Central memory CD8-positive, alpha-beta T cell (primary cell): ENCODE measurements at regions not wholly inside any gene's neighbourhood (a gene's known extent, or its start where the extent isn't known, plus 50 kb on each side); places are given as distances from the start of the nearest gene placed in this dataset.

ENCODE experiments used
- ATAC-seq: fragments of 150-1000 bp; cut with Tn5 transposase; replicated peaks from 2 replicates; pipeline ENCODE4 v1.10.0; 2022; ENCODE audit warnings: mild to moderate bottlenecking, moderate FRiP score, moderate number of reproducible peaks; ENCODE audit not compliant: poor library complexity, severe bottlenecking; ENCODE audit errors: extremely low read depth
- DNase-seq, 2 donors: peaks; one replicate each; pipeline ENCODE4 v3.0.0; 2021; ENCODE audit warnings: low spot score in 2 of 2
- H3K27ac Mint-ChIP-seq: one replicate; pipeline ENCODE4 v1.8.0; 2022; ENCODE audit warnings: low read depth, mild to moderate bottlenecking, moderate library complexity, mixed read lengths
- H3K27me3 Mint-ChIP-seq: one replicate; pipeline ENCODE4 v1.8.0; 2022; ENCODE audit warnings: mixed read lengths
- H3K36me3 Mint-ChIP-seq: one replicate; pipeline ENCODE4 v1.8.0; 2022; ENCODE audit warnings: mild to moderate bottlenecking, moderate library complexity, mixed read lengths; ENCODE audit not compliant: insufficient read depth
- H3K4me1 Mint-ChIP-seq: one replicate; pipeline ENCODE4 v1.8.0; 2022; ENCODE audit warnings: mixed read lengths
- H3K4me3 Mint-ChIP-seq: one replicate; pipeline ENCODE4 v1.8.0; 2022; ENCODE audit warnings: mild to moderate bottlenecking, moderate library complexity, mixed read lengths
- H3K9me3 Mint-ChIP-seq: one replicate; pipeline ENCODE4 v1.8.0; 2022; ENCODE audit warnings: mixed read lengths

DNA sequence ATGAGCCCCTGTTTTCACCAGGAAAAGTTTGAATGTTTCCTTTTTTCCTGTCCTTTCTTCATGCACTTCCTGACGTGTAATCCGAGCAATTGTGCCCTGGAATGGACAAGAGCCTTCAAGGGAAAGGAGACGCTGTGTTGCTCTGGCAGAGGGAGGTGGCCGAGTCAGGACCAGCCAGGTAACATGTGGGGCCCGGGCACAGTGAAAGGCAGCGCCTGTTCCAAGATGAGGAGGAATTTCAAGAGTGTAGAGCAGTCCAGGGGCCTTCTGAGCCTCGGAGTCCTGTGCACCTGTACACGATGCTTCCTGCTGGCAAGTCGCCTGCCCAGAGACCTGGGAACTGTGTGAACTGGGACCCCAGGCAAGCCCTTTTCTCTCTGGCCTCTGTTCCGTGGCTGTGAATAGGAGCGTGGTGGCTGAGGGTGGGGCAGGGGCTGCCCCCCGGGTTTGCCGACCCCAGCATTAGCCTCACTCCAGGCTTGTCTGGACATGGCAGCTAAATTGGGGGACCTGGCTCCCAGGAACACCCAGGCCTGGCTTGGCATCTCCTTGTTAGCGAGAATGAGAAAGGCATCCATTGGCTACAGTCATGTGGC lies 92.0 kb downstream of the MYEOV start:
- Mint-ChIP-seq H3K4me1 (no peaks in the 10 kb centered on the region), H3K36me3 (no peaks in the 10 kb centered on the region), H3K4me3 (no peak overlapping the region), H3K9me3 (peaks cover 23% of the 10 kb centered on the region), H3K27me3 (peaks cover 5% of the 10 kb centered on the region), H3K27ac (no peak overlapping the region)
- DNase-seq (no peak), ATAC-seq (no peak)

DNA sequence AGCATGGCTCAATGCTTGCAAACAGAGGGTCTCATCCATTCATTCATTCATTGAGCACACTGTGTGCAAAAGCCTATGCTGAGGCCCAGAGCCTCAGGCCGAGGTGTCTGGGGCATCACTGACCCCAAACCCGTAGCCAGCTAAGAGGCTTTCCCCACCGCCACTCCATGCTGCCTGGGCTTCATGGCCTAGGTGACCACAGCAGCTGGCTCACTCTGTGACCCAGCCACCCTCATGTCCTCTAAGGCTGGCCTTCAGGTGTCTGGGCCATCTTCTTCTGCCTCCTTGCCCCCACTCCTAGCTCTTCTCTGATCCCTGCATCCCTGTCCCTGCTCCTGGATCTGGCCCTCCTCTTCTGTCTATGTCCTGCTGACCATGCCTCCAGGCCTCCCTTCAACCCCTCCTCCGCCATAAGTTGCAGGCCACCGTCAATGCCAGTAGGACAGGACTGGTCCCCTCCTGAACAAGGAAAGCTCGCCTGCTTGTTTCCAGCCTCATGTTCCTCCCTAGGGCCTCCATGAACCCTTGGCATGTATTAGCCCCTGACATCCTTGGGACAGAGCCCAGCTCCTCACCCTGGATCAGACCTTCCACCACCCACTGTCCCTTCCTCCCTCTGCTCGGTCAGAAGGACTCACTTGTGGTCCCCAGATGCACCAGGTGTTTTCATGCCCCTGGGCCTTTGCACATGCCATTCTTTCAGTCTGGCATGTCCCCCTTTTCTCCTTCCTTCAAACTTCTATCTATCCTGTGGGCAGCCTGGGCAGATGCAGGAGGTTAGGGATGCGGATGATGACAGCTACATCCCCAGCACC lies 92.8 kb downstream of the MYEOV start:
- Mint-ChIP-seq H3K4me1 (no peaks in the 10 kb centered on the region), H3K4me3 (no peak overlapping the region), H3K9me3 (peaks cover 23% of the 10 kb centered on the region), H3K27ac (no peak overlapping the region), H3K27me3 (peaks cover 10% of the 10 kb centered on the region), H3K36me3 (no peaks in the 10 kb centered on the region)
- DNase-seq (no peak), ATAC-seq (no peak)

DNA sequence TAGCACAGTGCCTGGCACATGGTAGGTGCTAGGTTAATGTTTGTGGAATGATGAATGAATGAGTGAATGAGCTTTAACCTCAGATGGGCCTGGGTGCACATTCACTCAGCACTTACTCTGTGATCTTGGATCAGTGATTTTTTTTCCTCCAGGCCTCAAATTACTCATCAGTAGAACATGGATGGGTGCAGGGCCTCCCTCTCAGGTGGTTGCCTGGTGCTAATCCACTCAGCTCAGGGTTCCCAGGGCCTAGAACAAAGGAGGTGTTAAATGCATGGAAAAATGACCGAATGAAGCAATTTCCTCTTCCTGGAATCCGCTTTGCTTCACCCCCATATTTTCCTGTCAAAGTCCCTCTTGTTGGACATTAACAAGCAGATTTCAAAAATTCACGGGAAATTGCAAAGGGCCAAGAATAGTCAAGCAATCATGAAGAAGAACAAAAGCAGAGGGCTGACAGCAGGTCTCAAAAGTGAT lies 93.5 kb downstream of the MYEOV start:
- Mint-ChIP-seq H3K36me3 (no peaks in the 10 kb centered on the region), H3K4me3 (no peak overlapping the region), H3K4me1 (no peaks in the 10 kb centered on the region), H3K27ac (no peak overlapping the region), H3K9me3 (peaks cover 23% of the 10 kb centered on the region), H3K27me3 (peaks cover 10% of the 10 kb centered on the region)
- ATAC-seq = no peak
- DNase-seq = no peak

DNA sequence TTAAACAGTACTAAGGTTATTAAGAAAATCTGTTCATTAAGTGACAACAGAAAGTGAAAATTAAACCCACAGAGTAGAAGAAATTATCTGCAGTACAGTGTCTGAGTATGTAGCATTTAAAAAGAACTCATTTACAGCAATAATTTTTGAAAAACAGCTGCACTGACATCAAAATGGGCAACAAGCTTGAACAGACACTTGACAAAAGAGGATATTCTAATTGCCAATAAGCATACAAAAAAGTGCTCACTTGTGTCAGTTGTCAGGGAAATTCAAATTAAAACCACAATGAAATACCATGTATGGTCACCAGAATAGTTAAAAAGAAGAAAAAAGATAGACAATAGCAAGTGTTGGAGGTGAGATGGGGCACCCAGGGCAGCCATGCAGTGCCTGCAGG lies 93.3 kb upstream of the LINC01488 start:
- Mint-ChIP-seq H3K4me1 (no peaks in the 10 kb centered on the region), H3K27me3 (peaks cover 18% of the 10 kb centered on the region), H3K4me3 (no peak overlapping the region), H3K27ac (no peak overlapping the region), H3K9me3 (peaks cover 23% of the 10 kb centered on the region), H3K36me3 (no peaks in the 10 kb centered on the region)
- DNase-seq (no peak), ATAC-seq (no peak)

DNA sequence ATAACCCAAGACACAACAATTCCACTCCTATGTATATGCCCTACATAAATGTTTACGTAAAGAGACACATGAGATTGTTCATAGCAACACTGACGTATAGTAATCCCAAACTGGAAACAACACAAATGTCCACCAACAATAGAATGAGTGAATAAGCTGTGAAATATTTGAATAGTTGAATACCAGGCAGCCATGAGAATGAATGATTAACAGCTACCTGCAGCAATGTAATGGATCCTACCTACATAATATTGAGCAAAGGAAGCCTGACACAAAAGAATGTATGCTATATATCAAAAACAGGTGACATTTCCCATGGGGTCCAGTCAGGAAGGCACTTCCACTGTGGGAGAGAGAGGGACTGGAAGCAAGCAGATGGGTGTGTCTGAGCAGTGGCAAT lies 92.8 kb upstream of the LINC01488 start:
- H3K36me3 Mint-ChIP-seq = no peaks in the 10 kb centered on the region
- no peak overlapping the region for H3K4me3 Mint-ChIP-seq
- H3K27me3 Mint-ChIP-seq = peaks cover 19% of the 10 kb centered on the region
- DNase-seq = no peak
- H3K9me3 Mint-ChIP-seq = peaks cover 23% of the 10 kb centered on the region
- no peaks in the 10 kb centered on the region for H3K4me1 Mint-ChIP-seq
- no peak overlapping the region for H3K27ac Mint-ChIP-seq
- no peak for ATAC-seq

DNA sequence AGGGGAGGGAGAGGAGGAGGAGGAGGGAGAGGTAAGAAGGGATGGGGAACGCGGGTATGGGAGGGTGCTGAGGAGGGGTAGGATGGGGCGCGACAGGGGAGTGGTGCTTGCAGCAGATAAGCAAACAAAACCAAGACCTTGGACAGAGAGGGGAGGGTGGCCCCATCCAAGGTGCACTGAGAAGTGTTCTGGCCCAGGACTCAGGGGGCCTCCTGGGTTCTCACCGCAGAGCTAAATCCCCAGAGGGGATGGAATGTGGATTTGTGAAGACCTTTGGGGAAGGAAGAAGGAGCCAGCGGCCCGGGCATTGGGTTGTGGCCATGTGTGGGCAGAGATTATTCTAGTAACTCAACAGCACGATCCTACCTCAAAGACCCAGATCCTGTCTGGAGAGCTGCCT lies 90.9 kb upstream of the LINC01488 start:
- H3K9me3 Mint-ChIP-seq = peaks cover 23% of the 10 kb centered on the region
- H3K27me3 Mint-ChIP-seq = peaks cover 19% of the 10 kb centered on the region
- DNase-seq (no peak), ATAC-seq (no peak)
- no peaks in the 10 kb centered on the region for H3K4me1 Mint-ChIP-seq
- H3K4me3 Mint-ChIP-seq = no peak overlapping the region
- H3K27ac Mint-ChIP-seq = no peak overlapping the region
- H3K36me3 Mint-ChIP-seq = no peaks in the 10 kb centered on the region

DNA sequence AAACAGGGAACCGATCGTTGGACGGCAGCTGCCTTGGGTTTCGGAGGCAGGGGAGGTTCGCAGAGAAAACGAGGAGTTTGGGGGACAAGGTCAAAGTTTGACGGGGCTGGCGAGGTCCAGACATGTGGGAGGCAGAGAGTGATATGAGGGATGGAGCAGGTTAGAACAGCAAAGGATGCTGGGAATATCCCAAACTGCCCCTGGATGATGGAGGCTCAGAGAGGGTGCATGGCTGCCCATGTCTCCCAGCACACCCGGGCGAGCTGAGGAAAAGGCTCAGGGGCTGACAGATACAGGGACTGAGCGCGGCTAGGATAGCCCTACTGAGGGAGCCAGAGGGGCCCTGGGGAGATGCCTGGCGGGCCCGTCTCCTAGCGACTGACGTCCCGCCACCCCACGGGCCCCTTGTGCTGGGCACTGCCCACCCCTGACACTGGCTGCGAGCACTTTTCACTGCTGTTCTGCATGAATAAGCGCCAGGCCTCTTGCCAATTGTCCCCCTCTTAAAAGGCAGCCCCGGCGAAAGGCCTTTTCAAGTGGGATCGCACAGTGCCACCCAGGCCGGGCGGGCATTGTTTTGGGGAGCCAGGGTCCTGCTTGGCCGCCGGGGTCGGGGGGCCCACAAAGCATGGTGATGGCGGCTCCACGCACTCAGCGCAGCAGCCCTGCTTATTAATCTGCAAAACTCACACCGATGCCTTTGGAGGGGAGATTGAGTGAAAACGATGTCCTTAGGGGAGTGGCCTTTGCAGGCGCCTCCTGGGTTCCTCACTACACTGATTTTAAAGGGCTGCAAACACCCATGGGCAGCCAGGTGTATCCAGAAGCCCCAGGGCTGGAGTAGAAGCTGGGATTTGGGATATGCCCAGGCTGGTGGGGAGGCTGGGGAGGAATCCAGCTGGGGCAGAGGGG lies 90.0 kb upstream of the LINC01488 start:
- no peaks in the 10 kb centered on the region for H3K36me3 Mint-ChIP-seq

DNA sequence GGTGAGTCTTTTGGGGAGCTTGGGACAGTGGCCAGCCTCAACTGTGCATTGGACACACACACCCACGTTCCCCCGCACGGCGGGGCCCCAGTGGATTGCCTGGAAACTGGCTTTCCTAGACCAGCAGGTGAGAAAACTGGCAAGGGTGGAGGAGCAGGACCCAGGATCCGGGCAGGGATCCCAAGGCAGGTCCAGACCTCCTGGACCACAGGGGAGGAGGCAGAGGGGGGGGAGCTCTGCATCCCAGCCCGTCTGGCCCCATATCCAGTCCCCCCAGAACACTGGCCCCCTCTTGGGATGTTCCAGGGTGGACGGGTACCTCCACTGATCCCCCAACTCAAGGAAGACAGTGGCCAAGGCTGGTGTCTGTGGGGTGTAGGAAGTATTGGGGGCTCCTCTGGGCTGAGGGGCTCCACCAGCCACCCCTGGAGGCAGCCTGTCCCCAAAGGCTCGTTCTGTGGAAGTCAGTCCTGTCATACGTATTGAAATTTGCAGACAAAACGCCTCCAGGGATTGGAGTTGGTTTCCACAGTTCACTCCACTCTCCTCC lies 89.3 kb upstream of the LINC01488 start:
- Mint-ChIP-seq H3K27ac (no peak overlapping the region), H3K4me3 (no peak overlapping the region), H3K36me3 (no peaks in the 10 kb centered on the region), H3K4me1 (no peaks in the 10 kb centered on the region), H3K27me3 (peaks cover 19% of the 10 kb centered on the region), H3K9me3 (peaks cover 21% of the 10 kb centered on the region)
- no peak for DNase-seq
- no peak for ATAC-seq

More for the DNA sequence above, 90.0 kb upstream of the LINC01488 start:
- ATAC-seq (no peak), DNase-seq (no peak)
- no peak overlapping the region for H3K27ac Mint-ChIP-seq
- H3K4me3 Mint-ChIP-seq = no peak overlapping the region
- H3K27me3 Mint-ChIP-seq = peaks cover 19% of the 10 kb centered on the region
- no peaks in the 10 kb centered on the region for H3K4me1 Mint-ChIP-seq
- peaks cover 23% of the 10 kb centered on the region for H3K9me3 Mint-ChIP-seq

DNA sequence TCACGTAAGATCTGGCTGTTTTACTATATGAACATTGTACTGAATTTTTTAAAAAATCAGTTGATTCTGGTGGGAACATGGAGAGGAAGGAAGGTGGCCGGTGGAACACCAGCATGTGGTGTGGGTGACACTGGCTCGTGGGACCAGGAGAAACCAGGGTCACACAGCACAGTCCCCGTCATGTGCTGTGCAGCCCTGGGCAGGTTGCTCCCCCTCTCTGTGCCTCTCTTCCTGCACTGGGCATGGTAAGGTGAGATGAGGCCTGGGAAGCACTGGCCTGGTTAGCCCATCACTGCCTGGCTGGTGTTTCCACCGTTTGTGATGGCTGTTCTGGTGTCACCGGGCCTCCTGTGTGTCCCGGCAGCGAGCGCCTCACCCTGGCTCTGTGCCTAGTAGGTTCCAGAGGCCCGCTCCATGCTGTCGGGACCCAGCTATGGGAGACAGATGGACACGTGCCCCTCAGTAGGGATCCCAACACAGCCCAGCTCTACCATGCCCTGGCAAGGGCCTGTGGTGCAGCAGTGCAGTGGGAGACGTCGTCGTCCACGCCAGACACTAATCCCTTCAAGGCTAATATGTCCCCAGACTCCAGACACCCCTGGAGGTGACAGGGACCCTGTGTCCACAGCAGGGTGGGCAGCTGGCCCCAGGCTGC lies 88.2 kb upstream of the LINC01488 start:
- peaks cover 19% of the 10 kb centered on the region for H3K27me3 Mint-ChIP-seq
- no peak for DNase-seq
- peaks cover 11% of the 10 kb centered on the region for H3K9me3 Mint-ChIP-seq
- ATAC-seq = no peak
- H3K4me3 Mint-ChIP-seq = no peak overlapping the region
- no peaks in the 10 kb centered on the region for H3K36me3 Mint-ChIP-seq
- H3K4me1 Mint-ChIP-seq = no peaks in the 10 kb centered on the region
- no peak overlapping the region for H3K27ac Mint-ChIP-seq

DNA sequence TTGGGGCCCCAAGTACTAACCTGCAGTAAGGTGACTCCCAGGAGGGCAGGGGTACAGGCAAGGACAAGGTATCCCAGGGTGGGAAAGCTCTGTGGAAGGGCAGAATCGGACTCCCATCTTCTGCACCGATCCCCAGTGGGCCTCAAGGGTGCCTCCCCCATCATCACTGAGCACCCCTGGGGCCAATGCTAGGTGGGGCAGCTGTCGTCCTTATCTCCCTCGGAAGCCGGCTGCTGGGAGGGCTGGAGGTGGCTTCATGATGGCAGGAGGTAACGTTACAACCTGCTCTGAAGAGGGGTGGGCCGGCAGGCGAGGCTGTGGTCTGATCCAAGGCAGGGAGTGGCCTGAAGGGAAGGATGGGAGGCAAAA lies 87.6 kb upstream of the LINC01488 start:
- DNase-seq = no peak
- no peak overlapping the region for H3K4me3 Mint-ChIP-seq
- H3K4me1 Mint-ChIP-seq = no peaks in the 10 kb centered on the region
- H3K36me3 Mint-ChIP-seq = no peaks in the 10 kb centered on the region
- no peak for ATAC-seq
- no peak overlapping the region for H3K27ac Mint-ChIP-seq
- peaks cover 19% of the 10 kb centered on the region for H3K27me3 Mint-ChIP-seq
- peaks cover 5% of the 10 kb centered on the region for H3K9me3 Mint-ChIP-seq

DNA sequence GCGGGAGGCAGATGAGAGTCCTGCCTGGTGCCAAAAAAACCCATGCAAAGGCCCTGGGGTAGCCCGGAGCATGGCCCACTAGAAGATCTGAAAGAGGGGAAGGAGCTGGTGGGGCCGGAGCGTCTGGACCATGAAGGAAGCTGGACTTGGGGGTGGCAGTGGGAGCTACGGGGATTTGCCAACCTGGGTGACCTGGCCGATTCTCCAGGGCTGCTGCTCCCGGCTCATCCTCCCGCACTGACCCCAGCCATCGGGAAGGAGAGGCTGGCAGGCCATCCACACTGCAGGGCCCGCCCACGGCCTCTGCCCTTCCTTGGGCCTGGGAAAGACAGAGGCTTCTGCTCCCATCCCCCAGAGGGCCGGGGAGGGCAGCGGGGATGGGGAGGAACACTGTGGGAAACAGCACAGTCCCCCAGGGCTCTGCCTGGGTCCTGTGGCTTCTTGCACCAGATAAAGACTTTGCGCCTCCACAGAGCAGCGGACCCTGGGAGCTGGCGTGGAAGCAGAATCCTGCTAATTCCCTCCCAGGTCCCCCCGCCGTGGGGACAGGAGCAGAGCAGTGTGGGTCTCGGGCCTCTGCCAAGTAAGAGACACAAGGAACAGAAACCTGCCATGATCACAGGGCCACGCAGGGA lies 87.1 kb upstream of the LINC01488 start:
- peaks cover under 1% of the 10 kb centered on the region for H3K9me3 Mint-ChIP-seq
- H3K27me3 Mint-ChIP-seq = peaks cover 19% of the 10 kb centered on the region
- H3K4me3 Mint-ChIP-seq = no peak overlapping the region
- DNase-seq (no peak), ATAC-seq (no peak)
- no peaks in the 10 kb centered on the region for H3K4me1 Mint-ChIP-seq
- no peak overlapping the region for H3K27ac Mint-ChIP-seq
- no peaks in the 10 kb centered on the region for H3K36me3 Mint-ChIP-seq

DNA sequence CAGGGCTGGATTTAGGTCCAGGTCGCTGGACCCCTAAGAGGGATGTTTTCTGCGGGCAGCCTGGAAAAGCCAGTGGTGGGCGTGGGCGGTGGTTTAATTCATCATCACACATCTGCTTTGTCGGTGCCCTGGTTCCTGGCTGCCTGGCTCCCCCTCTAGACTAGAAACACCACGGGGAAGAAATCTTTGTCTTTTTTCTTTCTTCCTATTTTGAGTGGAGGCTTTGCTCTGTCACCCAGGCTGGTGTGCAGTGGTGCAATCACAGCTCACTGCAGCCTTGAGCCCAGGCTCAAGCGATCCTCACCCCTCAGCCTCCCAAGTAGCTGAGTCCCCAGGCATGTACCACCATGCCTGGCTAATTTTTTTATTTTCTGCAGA lies 86.6 kb upstream of the LINC01488 start:
- Mint-ChIP-seq H3K4me1 (no peaks in the 10 kb centered on the region), H3K36me3 (no peaks in the 10 kb centered on the region), H3K4me3 (no peak overlapping the region), H3K27me3 (peaks cover 19% of the 10 kb centered on the region), H3K9me3 (no peaks in the 10 kb centered on the region), H3K27ac (no peak overlapping the region)
- no peak for DNase-seq
- no peak for ATAC-seq
